HL-60 (cell line): ENCODE measurements at regions not wholly inside any gene's neighbourhood (a gene's known extent, or its start where the extent isn't known, plus 50 kb on each side); places are given as distances from the start of the nearest gene placed in this dataset.

Experiments used
- CTCF ChIP-seq: IDR thresholded peaks from one replicate; pipeline ENCODE4 v1.5.1; 2011; ENCODE audit warnings: low read length, control low read depth, inconsistent platforms; ENCODE audit not compliant: insufficient read depth
- GABPA ChIP-seq: IDR thresholded peaks from 2 replicates; pipeline ENCODE4 v1.6.1; 2012; ENCODE audit warnings: low read depth
- TF ChIP-seq, protein P1 (sequence below): IDR thresholded peaks from 2 replicates; pipeline ENCODE4 v1.6.1; 2012; ENCODE audit warnings: low read depth; ENCODE audit not compliant: insufficient replicate concordance

DNA sequence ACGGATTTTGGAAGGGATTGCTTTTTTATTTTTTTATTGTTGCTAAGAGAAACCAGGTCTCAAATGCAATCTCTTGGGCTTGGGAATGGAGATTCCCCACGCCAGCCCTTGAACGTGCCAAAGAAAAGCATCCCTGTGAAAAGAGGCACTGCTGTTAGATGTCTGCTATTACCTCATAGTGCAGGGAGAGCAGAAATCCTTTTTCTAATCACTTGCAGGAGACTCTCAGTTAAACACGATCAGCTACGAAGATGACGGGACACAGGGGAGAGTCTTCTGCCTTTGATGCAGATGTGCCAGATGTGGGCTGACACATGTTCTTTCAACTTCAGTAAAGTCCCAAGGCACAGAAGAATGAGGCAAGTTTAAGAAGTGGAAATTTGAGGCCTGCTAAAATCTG lies 381.6 kb upstream of the TRIB2 start:
- TF ChIP-seq GABPA (no peak), CTCF (no peak)
- TF ChIP-seq, protein P1, sequence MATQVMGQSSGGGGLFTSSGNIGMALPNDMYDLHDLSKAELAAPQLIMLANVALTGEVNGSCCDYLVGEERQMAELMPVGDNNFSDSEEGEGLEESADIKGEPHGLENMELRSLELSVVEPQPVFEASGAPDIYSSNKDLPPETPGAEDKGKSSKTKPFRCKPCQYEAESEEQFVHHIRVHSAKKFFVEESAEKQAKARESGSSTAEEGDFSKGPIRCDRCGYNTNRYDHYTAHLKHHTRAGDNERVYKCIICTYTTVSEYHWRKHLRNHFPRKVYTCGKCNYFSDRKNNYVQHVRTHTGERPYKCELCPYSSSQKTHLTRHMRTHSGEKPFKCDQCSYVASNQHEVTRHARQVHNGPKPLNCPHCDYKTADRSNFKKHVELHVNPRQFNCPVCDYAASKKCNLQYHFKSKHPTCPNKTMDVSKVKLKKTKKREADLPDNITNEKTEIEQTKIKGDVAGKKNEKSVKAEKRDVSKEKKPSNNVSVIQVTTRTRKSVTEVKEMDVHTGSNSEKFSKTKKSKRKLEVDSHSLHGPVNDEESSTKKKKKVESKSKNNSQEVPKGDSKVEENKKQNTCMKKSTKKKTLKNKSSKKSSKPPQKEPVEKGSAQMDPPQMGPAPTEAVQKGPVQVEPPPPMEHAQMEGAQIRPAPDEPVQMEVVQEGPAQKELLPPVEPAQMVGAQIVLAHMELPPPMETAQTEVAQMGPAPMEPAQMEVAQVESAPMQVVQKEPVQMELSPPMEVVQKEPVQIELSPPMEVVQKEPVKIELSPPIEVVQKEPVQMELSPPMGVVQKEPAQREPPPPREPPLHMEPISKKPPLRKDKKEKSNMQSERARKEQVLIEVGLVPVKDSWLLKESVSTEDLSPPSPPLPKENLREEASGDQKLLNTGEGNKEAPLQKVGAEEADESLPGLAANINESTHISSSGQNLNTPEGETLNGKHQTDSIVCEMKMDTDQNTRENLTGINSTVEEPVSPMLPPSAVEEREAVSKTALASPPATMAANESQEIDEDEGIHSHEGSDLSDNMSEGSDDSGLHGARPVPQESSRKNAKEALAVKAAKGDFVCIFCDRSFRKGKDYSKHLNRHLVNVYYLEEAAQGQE: no peak
